ENCODE measurements at regions not wholly inside any gene's neighbourhood (a gene's known extent, or its start where the extent isn't known, plus 50 kb on each side); places are given as distances from the start of the nearest gene placed in this dataset.
"Not testable (repeated sequence)": the region's sequence is repeated elsewhere in the genome, so short reads cannot be mapped to it uniquely, and the experiment has no call there.

GRCh38 chr5:24271702-24272118 lies 373.1 kb downstream of the CDH10 start:
- DNase-seq, result not testable (repeated sequence)

GRCh38 chr5:24272741-24273140 lies 372.0 kb downstream of the CDH10 start:
- DNase-seq, result no peak

GRCh38 chr5:24280215-24280614 lies 364.6 kb downstream of the CDH10 start:
- no peak for DNase-seq

- DNase-seq, result no peak
Measured at GRCh38 chr5:24281818-24282217, 363.0 kb downstream of the CDH10 start.

- DNase-seq, result no peak
Measured at GRCh38 chr5:24289582-24290335, 355.0 kb downstream of the CDH10 start.

- no peak for DNase-seq
Measured at GRCh38 chr5:24290536-24290935, 354.2 kb downstream of the CDH10 start.

GRCh38 chr5:24291916-24292315 lies 352.9 kb downstream of the CDH10 start:
- DNase-seq, result no peak

- DNase-seq, result no peak
Measured at GRCh38 chr5:24294333-24294732, 350.4 kb downstream of the CDH10 start.

- no peak for DNase-seq
Measured at GRCh38 chr5:24314106-24314505, 330.7 kb downstream of the CDH10 start.

GRCh38 chr5:24320643-24321042 lies 324.1 kb downstream of the CDH10 start:
- no peak for DNase-seq

- no peak for DNase-seq
Measured at GRCh38 chr5:24325306-24325832, 319.4 kb downstream of the CDH10 start.

- DNase-seq, result no peak
Measured at GRCh38 chr5:24331531-24331930, 313.2 kb downstream of the CDH10 start.

- DNase-seq, result no peak
Measured at GRCh38 chr5:24347158-24347557, 297.6 kb downstream of the CDH10 start.

- DNase-seq, result no peak
Measured at GRCh38 chr5:24351285-24351684, 293.5 kb downstream of the CDH10 start.

- no peak for DNase-seq
Measured at GRCh38 chr5:24353016-24353415, 291.8 kb downstream of the CDH10 start.

GRCh38 chr5:24353611-24354010 lies 291.2 kb downstream of the CDH10 start:
- DNase-seq, result no peak

- DNase-seq, result no peak
Measured at GRCh38 chr5:24363789-24364481, 280.8 kb downstream of the CDH10 start.

GRCh38 chr5:24364711-24365110 lies 280.1 kb downstream of the CDH10 start:
- no peak for DNase-seq

GRCh38 chr5:24365406-24365805 lies 279.4 kb downstream of the CDH10 start:
- DNase-seq, result no peak

- DNase-seq, result no peak
Measured at GRCh38 chr5:24367216-24367615, 277.6 kb downstream of the CDH10 start.

GRCh38 chr5:24368115-24368514 lies 276.7 kb downstream of the CDH10 start:
- DNase-seq, result no peak

GRCh38 chr5:24376210-24376609 lies 268.6 kb downstream of the CDH10 start:
- no peak for DNase-seq

- DNase-seq, result peak in 1 of 2 experiments; percentile 10
Measured at GRCh38 chr5:24376616-24377015, 268.2 kb downstream of the CDH10 start.

- DNase-seq, result no peak
Measured at GRCh38 chr5:24381861-24382489, 262.8 kb downstream of the CDH10 start.

All from Kasumi-1 (cell line).